Astrocyte of the spinal cord (primary cell): ENCODE measurements at regions not wholly inside any gene's neighbourhood (a gene's known extent, or its start where the extent isn't known, plus 50 kb on each side); places are given as distances from the start of the nearest gene placed in this dataset.
A peak's percentile ranks its signal among the peaks of the same experiment; 100 is the strongest.

Experiments used
- DNase-seq: peaks from one replicate; pipeline ENCODE4 v3.0.0; 2011; ENCODE audit warnings: low read depth, low spot score
- H3K4me3 ChIP-seq: 2 replicates; pipeline ENCODE4 v1.5.1; 2011; ENCODE audit warnings: low read depth, mild to moderate bottlenecking, low read length, moderate library complexity
- CTCF ChIP-seq: IDR thresholded peaks from 2 replicates; pipeline ENCODE4 v1.5.1; 2012; ENCODE audit warnings: low read depth, mild to moderate bottlenecking, low read length, inconsistent platforms
- in situ Hi-C: cut with HindIII; loops from 2 replicates; pipeline ENCODE4 v1.10.0; 2017; ENCODE audit warnings: low sequenced_read_pairs

- DNase-seq, result no peak
- no peak for TF ChIP-seq CTCF
- H3K4me3 ChIP-seq, result peak overlapping the region; percentile 62
- in situ Hi-C loops, result no loop called here
These were observed 52.0 kb upstream of the ULK4 start for GRCh38 chr3:42013691-42014457.

- in situ Hi-C loops, result no loop called here
- TF ChIP-seq CTCF, result no peak
- DNase-seq, result peak; percentile 53
- H3K4me3 ChIP-seq, result peak overlapping the region; percentile 62
These were observed 51.2 kb upstream of the ULK4 start for GRCh38 chr3:42012935-42013690.

- no peak for DNase-seq
- no peak overlapping the region for H3K4me3 ChIP-seq
- in situ Hi-C loops, result no loop called here
- TF ChIP-seq CTCF, result no peak
These were observed 50.6 kb upstream of the ULK4 start for GRCh38 chr3:42012383-42012934.
